ENCODE measurements at regions not wholly inside any gene's neighbourhood (a gene's known extent, or its start where the extent isn't known, plus 50 kb on each side); places are given as distances from the start of the nearest gene placed in this dataset.
"Not testable (repeated sequence)": the region's sequence is repeated elsewhere in the genome, so short reads cannot be mapped to it uniquely, and the experiment has no call there.

- no peak for DNase-seq (ENCODE audit: low read depth)
These were observed 277.3 kb downstream of the VRK1 start for GRCh38 chr14:97074456-97074855.

- DNase-seq (ENCODE audit: low read depth) = no peak
These were observed 277.7 kb downstream of the VRK1 start for GRCh38 chr14:97074856-97075255.

- peak; percentile 71 for DNase-seq (ENCODE audit: low read depth)
These were observed 280.1 kb downstream of the VRK1 start for GRCh38 chr14:97077253-97077653.

GRCh38 chr14:97077687-97078086 lies 280.5 kb downstream of the VRK1 start:
- no peak for DNase-seq (ENCODE audit: low read depth)

- no peak for DNase-seq (ENCODE audit: low read depth)
These were observed 283.8 kb downstream of the VRK1 start for GRCh38 chr14:97080991-97081390.

GRCh38 chr14:97095269-97095668 lies 298.1 kb downstream of the VRK1 start:
- DNase-seq (ENCODE audit: low read depth) = no peak

GRCh38 chr14:97097296-97097695 lies 300.1 kb downstream of the VRK1 start:
- DNase-seq (ENCODE audit: low read depth) = no peak

GRCh38 chr14:97100306-97100705 lies 303.1 kb downstream of the VRK1 start:
- no peak for DNase-seq (ENCODE audit: low read depth)

GRCh38 chr14:97101561-97101960 lies 304.4 kb downstream of the VRK1 start:
- no peak for DNase-seq (ENCODE audit: low read depth)

GRCh38 chr14:97104029-97104428 lies 306.8 kb downstream of the VRK1 start:
- no peak for DNase-seq (ENCODE audit: low read depth)

GRCh38 chr14:97106166-97106565 lies 309.0 kb downstream of the VRK1 start:
- no peak for DNase-seq (ENCODE audit: low read depth)

- no peak for DNase-seq (ENCODE audit: low read depth)
These were observed 309.4 kb downstream of the VRK1 start for GRCh38 chr14:97106609-97107008.

GRCh38 chr14:97107080-97107479 lies 309.9 kb downstream of the VRK1 start:
- peak; percentile 51 for DNase-seq (ENCODE audit: low read depth)

GRCh38 chr14:97107760-97108159 lies 310.6 kb downstream of the VRK1 start:
- DNase-seq (ENCODE audit: low read depth) = no peak

GRCh38 chr14:97109234-97109633 lies 312.1 kb downstream of the VRK1 start:
- DNase-seq (ENCODE audit: low read depth) = no peak

GRCh38 chr14:97113339-97113738 lies 316.2 kb downstream of the VRK1 start:
- DNase-seq (ENCODE audit: low read depth) = no peak

GRCh38 chr14:97116546-97116945 lies 319.4 kb downstream of the VRK1 start:
- DNase-seq (ENCODE audit: low read depth) = no peak

GRCh38 chr14:97117693-97118092 lies 320.5 kb downstream of the VRK1 start:
- DNase-seq (ENCODE audit: low read depth) = no peak

- DNase-seq (ENCODE audit: low read depth) = no peak
These were observed 323.0 kb downstream of the VRK1 start for GRCh38 chr14:97120204-97120603.

GRCh38 chr14:97120611-97121031 lies 323.4 kb downstream of the VRK1 start:
- no peak for DNase-seq (ENCODE audit: low read depth)

- DNase-seq (ENCODE audit: low read depth) = no peak
These were observed 332.5 kb downstream of the VRK1 start for GRCh38 chr14:97129639-97130038.

GRCh38 chr14:97135847-97136246 lies 338.7 kb downstream of the VRK1 start:
- not testable (repeated sequence) for DNase-seq (ENCODE audit: low read depth)

GRCh38 chr14:97137705-97138104 lies 340.5 kb downstream of the VRK1 start:
- no peak for DNase-seq (ENCODE audit: low read depth)

GRCh38 chr14:97138801-97139200 lies 341.6 kb downstream of the VRK1 start:
- no peak for DNase-seq (ENCODE audit: low read depth)

- no peak for DNase-seq (ENCODE audit: low read depth)
These were observed 345.8 kb downstream of the VRK1 start for GRCh38 chr14:97143011-97143410.

Measured in GM04504 (cell line).